SK-N-SH (cell line): ENCODE measurements at regions not wholly inside any gene's neighbourhood (a gene's known extent, or its start where the extent isn't known, plus 50 kb on each side); places are given as distances from the start of the nearest gene placed in this dataset.

Experiments used
- CTCF ChIA-PET: fragments of 300-600, 350-600 bp; formaldehyde crosslinking; extraction: SDS; loops from one replicate; lab custom pipeline; 2021; lab: Yijun Ruan, JAX
- POLR2A ChIA-PET: fragments of 350-600 bp; sonication (Branson Sonifier 250); formaldehyde crosslinking; extraction: SDS; loops from one replicate; lab custom pipeline; 2020; ENCODE audit warnings: antibody characterized with exemption, inconsistent platforms; lab: Yijun Ruan, JAX
- DNase-seq: peaks from one replicate; pipeline ENCODE4 v3.0.0; 2012
- H2AFZ ChIP-seq: fragments of 200-600 bp; sonication (generic); 2 replicates; pipeline ENCODE4 v1.8.1; 2016; ENCODE audit warnings: antibody characterized with exemption, mild to moderate bottlenecking, low read depth
- H3F3A ChIP-seq: fragments of 200-600 bp; sonication (generic); replicated peaks from 2 replicates; pipeline ENCODE3; 2016; ENCODE audit warnings: antibody characterized with exemption, mild to moderate bottlenecking; ENCODE audit not compliant: insufficient read depth
- H3K27ac ChIP-seq, 2 experiments: fragments of 200-500 bp in 1 of 2; fragments of 200-600 bp in 1 of 2; sonication (Bioruptor generic) in 1 of 2; sonication (generic), shearing (Covaris generic) in 1 of 2; 2 replicates each; pipeline versions ENCODE4 v1.5.1 to v1.6.1; 2014 to 2016; ENCODE audit warnings: low read depth in 2 of 2, inconsistent platforms in 1 of 2, low read length in 1 of 2, mild to moderate bottlenecking in 1 of 2, mixed read lengths in 1 of 2
- H3K27me3 ChIP-seq: fragments of 200-600 bp; sonication (generic), shearing (Covaris generic); 2 replicates; pipeline ENCODE4 v1.6.1; 2016; ENCODE audit warnings: mixed run types; ENCODE audit not compliant: insufficient read depth
- H3K36me3 ChIP-seq, 2 experiments: fragments of 200-500 bp in 1 of 2; fragments of 200-600 bp in 1 of 2; sonication (Bioruptor generic) in 1 of 2; sonication (generic) in 1 of 2; replicated peaks in 1 of 2; 2 replicates each; pipeline versions ENCODE3 to v1.5.1; 2014 to 2016; ENCODE audit warnings: low read length in 1 of 2, mild to moderate bottlenecking in 1 of 2; ENCODE audit not compliant: insufficient read depth in 2 of 2, control insufficient read depth in 1 of 2
- H3K4me1 ChIP-seq, 2 experiments: fragments of 200-500 bp in 1 of 2; fragments of 200-600 bp in 1 of 2; sonication (Bioruptor generic) in 1 of 2; sonication (generic), shearing (Covaris generic) in 1 of 2; 2 replicates each; pipeline versions ENCODE4 v1.5.1 to v1.6.1; 2014 to 2016; ENCODE audit warnings: low read depth in 1 of 2, low read length in 1 of 2, mixed run types in 1 of 2; ENCODE audit not compliant: insufficient read depth in 2 of 2, control insufficient read depth in 1 of 2
- H3K4me2 ChIP-seq: fragments of 200-600 bp; sonication (generic), shearing (Covaris generic); 2 replicates; pipeline ENCODE4 v1.6.1; 2017; ENCODE audit warnings: mixed run types
- H3K4me3 ChIP-seq, 2 experiments: fragments of 200-500 bp in 1 of 2; fragments of 200-600 bp in 1 of 2; sonication (Bioruptor generic) in 1 of 2; sonication (generic), shearing (Covaris generic) in 1 of 2; 2 replicates each; pipeline versions ENCODE4 v1.5.1 to v1.8.1; 2014 to 2016; ENCODE audit warnings: low read depth in 2 of 2, inconsistent platforms in 1 of 2, low read length in 1 of 2, mild to moderate bottlenecking in 1 of 2, mixed read lengths in 1 of 2, moderate library complexity in 1 of 2
- H3K79me2 ChIP-seq: fragments of 200-600 bp; sonication (generic); 2 replicates; pipeline ENCODE4 v1.8.1; 2017; ENCODE audit warnings: mild to moderate bottlenecking; ENCODE audit not compliant: insufficient read depth
- H3K9ac ChIP-seq: fragments of 200-600 bp; sonication (generic); 2 replicates; pipeline ENCODE4 v1.6.1; 2017; ENCODE audit warnings: mixed run types
- H3K9me2 ChIP-seq: fragments of 200-600 bp; sonication (generic); 2 replicates; pipeline ENCODE4 v1.6.1; 2017; ENCODE audit warnings: mixed run types
- H3K9me3 ChIP-seq: fragments of 200-600 bp; sonication (generic); 2 replicates; pipeline ENCODE4 v1.6.1; 2017; ENCODE audit warnings: mixed run types, mild to moderate bottlenecking, moderate library complexity
- H4K20me1 ChIP-seq: fragments of 200-600 bp; sonication (generic); 2 replicates; pipeline ENCODE4 v1.6.1; 2017; ENCODE audit warnings: mild to moderate bottlenecking, mixed run types; ENCODE audit not compliant: insufficient read depth
- CHD2 ChIP-seq: fragments of 150-350 bp; IDR thresholded peaks from 2 replicates; pipeline ENCODE4 v1.6.1; 2018; ENCODE audit warnings: low read length; ENCODE audit not compliant: partially characterized antibody
- ELF1 ChIP-seq: IDR thresholded peaks from 2 replicates; pipeline ENCODE4 v1.4.0; 2012
- FOSL2 ChIP-seq: IDR thresholded peaks from 2 replicates; pipeline ENCODE4 v1.4.0; 2012; ENCODE audit warnings: low read depth, mild to moderate bottlenecking, moderate library complexity, borderline replicate concordance
- FOXJ3 ChIP-seq: sonication (generic); formaldehyde crosslinking; IDR thresholded peaks from 2 replicates; pipeline ENCODE4 v1.5.1; 2020; ENCODE audit warnings: mild to moderate bottlenecking, missing genetic modification reagents
- GABPA ChIP-seq: IDR thresholded peaks from 2 replicates; pipeline ENCODE4 v1.4.0; 2012; ENCODE audit warnings: low read depth, mild to moderate bottlenecking
- JUND ChIP-seq: IDR thresholded peaks from 2 replicates; pipeline ENCODE4 v1.4.0; 2012
- MEF2A ChIP-seq: IDR thresholded peaks from 2 replicates; pipeline ENCODE4 v1.4.0; 2012; ENCODE audit warnings: low read depth, borderline replicate concordance
- MXI1 ChIP-seq: IDR thresholded peaks from 2 replicates; pipeline ENCODE4 v1.6.1; 2012; ENCODE audit warnings: mild to moderate bottlenecking, low read depth, low read length, improper control_type of control experiment
- POLR2AphosphoS5 ChIP-seq: IDR thresholded peaks from 2 replicates; pipeline ENCODE4 v1.6.1; 2012; ENCODE audit warnings: low read depth, low read length
- RAD21 ChIP-seq: IDR thresholded peaks from 2 replicates; pipeline ENCODE4 v1.6.1; 2012; ENCODE audit warnings: mild to moderate bottlenecking, low read length
- RCOR1 ChIP-seq: fragments of 150-350 bp; IDR thresholded peaks from 2 replicates; pipeline ENCODE4 v1.6.1; 2017; ENCODE audit warnings: antibody characterized with exemption, low read length
- RFX5 ChIP-seq: IDR thresholded peaks from 2 replicates; pipeline ENCODE4 v1.6.1; 2012; ENCODE audit warnings: mild to moderate bottlenecking, improper control_type of control experiment, low read length
- RXRA ChIP-seq: IDR thresholded peaks from 2 replicates; pipeline ENCODE4 v1.4.0; 2012; ENCODE audit warnings: low read depth, mild to moderate bottlenecking, borderline replicate concordance
- SMC3 ChIP-seq: IDR thresholded peaks from 2 replicates; pipeline ENCODE4 v1.6.1; 2012; ENCODE audit warnings: low read depth, low read length, improper control_type of control experiment
- TEAD4 ChIP-seq: IDR thresholded peaks from 2 replicates; pipeline ENCODE4 v1.4.0; 2012; ENCODE audit warnings: mild to moderate bottlenecking, borderline replicate concordance; ENCODE audit not compliant: insufficient read depth
- YY1 ChIP-seq: IDR thresholded peaks from 2 replicates; pipeline ENCODE4 v1.4.0; 2012; ENCODE audit warnings: low read depth, mild to moderate bottlenecking
- WGBS: methylation state at CpG from one replicate; pipeline ENCODE4 v1.1.6; 2017; ENCODE audit warnings: low lambda C conversion rate; 5-methylcytosine and 5-hydroxymethylcytosine counted together
- TF ChIP-seq, protein P1 (sequence below): IDR thresholded peaks from 2 replicates; pipeline ENCODE4; 2012
- TF ChIP-seq, protein P2 (sequence below): IDR thresholded peaks from 2 replicates; pipeline ENCODE4 v1.6.1; 2012; ENCODE audit warnings: mild to moderate bottlenecking, low read depth, low read length, moderate library complexity
- TF ChIP-seq, protein P3 (sequence below): IDR thresholded peaks from 2 replicates; pipeline ENCODE4 v1.4.0; 2012; ENCODE audit warnings: low read depth
- TF ChIP-seq, protein P4 (sequence below): fragments of 150-350 bp; IDR thresholded peaks from 2 replicates; pipeline ENCODE4 v1.6.1; 2016; ENCODE audit warnings: mild to moderate bottlenecking, low read depth, low read length

DNA sequence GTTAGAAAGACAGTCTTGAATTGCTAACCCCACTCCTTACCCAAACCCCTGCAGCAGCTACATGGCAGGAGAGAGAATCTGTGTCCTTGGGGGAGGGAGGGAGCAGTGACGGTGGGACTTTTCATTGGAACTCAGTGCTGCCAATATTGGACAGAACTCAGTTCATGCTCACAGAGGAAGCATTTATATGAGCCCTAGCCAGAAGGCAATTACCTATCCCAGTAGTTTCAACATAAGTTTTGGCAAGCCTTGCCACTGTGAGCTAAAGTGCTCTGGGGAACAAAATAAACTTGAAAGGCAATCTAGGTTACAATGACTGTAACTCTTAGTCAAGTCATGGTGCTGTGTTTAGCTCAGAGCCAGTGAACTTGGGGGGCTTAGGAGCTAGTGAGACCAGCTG is 1013.4 kb upstream of the COX7C start:
- CTCF ChIA-PET = no interaction called here
- H3K27ac ChIP-seq = no peak overlapping the region
- H3K4me1 ChIP-seq = no peaks in the 10 kb centered on the region
- WGBS = 71% methylated on average over 1 of the region's 1 CpG
- no peak overlapping the region for H3K4me3 ChIP-seq
- POLR2A ChIA-PET = no interaction called here
- no peaks in the 10 kb centered on the region for H3K27me3 ChIP-seq
- no peaks in the 10 kb centered on the region for H3K9me3 ChIP-seq
- H3K36me3 ChIP-seq = no peaks in the 10 kb centered on the region
- TF ChIP-seq CHD2 (no peak), JUND (no peak), MEF2A (no peak), TEAD4 (no peak), RXRA (no peak), SMC3 (no peak), RCOR1 (no peak), GABPA (no peak), FOSL2 (no peak), RFX5 (no peak), RAD21 (no peak), FOXJ3 (CRISPR knock-in tag) (no peak), ELF1 (no peak), POLR2AphosphoS5 (no peak), YY1 (no peak), MXI1 (no peak)
- TF ChIP-seq, protein P1, sequence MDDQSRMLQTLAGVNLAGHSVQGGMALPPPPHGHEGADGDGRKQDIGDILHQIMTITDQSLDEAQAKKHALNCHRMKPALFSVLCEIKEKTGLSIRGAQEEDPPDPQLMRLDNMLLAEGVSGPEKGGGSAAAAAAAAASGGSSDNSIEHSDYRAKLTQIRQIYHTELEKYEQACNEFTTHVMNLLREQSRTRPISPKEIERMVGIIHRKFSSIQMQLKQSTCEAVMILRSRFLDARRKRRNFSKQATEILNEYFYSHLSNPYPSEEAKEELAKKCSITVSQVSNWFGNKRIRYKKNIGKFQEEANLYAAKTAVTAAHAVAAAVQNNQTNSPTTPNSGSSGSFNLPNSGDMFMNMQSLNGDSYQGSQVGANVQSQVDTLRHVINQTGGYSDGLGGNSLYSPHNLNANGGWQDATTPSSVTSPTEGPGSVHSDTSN = no peak
- TF ChIP-seq, protein P2, sequence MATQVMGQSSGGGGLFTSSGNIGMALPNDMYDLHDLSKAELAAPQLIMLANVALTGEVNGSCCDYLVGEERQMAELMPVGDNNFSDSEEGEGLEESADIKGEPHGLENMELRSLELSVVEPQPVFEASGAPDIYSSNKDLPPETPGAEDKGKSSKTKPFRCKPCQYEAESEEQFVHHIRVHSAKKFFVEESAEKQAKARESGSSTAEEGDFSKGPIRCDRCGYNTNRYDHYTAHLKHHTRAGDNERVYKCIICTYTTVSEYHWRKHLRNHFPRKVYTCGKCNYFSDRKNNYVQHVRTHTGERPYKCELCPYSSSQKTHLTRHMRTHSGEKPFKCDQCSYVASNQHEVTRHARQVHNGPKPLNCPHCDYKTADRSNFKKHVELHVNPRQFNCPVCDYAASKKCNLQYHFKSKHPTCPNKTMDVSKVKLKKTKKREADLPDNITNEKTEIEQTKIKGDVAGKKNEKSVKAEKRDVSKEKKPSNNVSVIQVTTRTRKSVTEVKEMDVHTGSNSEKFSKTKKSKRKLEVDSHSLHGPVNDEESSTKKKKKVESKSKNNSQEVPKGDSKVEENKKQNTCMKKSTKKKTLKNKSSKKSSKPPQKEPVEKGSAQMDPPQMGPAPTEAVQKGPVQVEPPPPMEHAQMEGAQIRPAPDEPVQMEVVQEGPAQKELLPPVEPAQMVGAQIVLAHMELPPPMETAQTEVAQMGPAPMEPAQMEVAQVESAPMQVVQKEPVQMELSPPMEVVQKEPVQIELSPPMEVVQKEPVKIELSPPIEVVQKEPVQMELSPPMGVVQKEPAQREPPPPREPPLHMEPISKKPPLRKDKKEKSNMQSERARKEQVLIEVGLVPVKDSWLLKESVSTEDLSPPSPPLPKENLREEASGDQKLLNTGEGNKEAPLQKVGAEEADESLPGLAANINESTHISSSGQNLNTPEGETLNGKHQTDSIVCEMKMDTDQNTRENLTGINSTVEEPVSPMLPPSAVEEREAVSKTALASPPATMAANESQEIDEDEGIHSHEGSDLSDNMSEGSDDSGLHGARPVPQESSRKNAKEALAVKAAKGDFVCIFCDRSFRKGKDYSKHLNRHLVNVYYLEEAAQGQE = no peak
- TF ChIP-seq, protein P3, sequence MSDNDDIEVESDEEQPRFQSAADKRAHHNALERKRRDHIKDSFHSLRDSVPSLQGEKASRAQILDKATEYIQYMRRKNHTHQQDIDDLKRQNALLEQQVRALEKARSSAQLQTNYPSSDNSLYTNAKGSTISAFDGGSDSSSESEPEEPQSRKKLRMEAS = no peak
- TF ChIP-seq, protein P4, sequence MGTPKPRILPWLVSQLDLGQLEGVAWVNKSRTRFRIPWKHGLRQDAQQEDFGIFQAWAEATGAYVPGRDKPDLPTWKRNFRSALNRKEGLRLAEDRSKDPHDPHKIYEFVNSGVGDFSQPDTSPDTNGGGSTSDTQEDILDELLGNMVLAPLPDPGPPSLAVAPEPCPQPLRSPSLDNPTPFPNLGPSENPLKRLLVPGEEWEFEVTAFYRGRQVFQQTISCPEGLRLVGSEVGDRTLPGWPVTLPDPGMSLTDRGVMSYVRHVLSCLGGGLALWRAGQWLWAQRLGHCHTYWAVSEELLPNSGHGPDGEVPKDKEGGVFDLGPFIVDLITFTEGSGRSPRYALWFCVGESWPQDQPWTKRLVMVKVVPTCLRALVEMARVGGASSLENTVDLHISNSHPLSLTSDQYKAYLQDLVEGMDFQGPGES = no peak
- H3K9ac ChIP-seq = no peak overlapping the region
- H2AFZ ChIP-seq = no peak overlapping the region
- H3K9me2 ChIP-seq = no peaks in the 10 kb centered on the region
- DNase-seq = no peak
- H3K79me2 ChIP-seq = no peaks in the 10 kb centered on the region
- H4K20me1 ChIP-seq = no peaks in the 10 kb centered on the region
- no peak overlapping the region for H3K4me2 ChIP-seq
- H3F3A ChIP-seq = no peaks in the 10 kb centered on the region
